Ectodermal cell (in vitro differentiated cells): ENCODE measurements at regions not wholly inside any gene's neighbourhood (a gene's known extent, or its start where the extent isn't known, plus 50 kb on each side); places are given as distances from the start of the nearest gene placed in this dataset.
"Not testable (repeated sequence)": the region's sequence is repeated elsewhere in the genome, so short reads cannot be mapped to it uniquely, and the experiment has no call there.

Source experiments
- H3K27ac ChIP-seq: 2 replicates; pipeline ENCODE4 v1.7.0; 2013; ENCODE audit warnings: mild to moderate bottlenecking, low read depth, low read length; ENCODE audit not compliant: insufficient read depth, poor library complexity, severe bottlenecking
- H3K27me3 ChIP-seq: 2 replicates; pipeline ENCODE4 v1.7.0; 2013; ENCODE audit warnings: mild to moderate bottlenecking, low read length; ENCODE audit not compliant: insufficient read depth, control insufficient read depth, poor library complexity, severe bottlenecking
- H3K36me3 ChIP-seq: one replicate; pipeline ENCODE4 v1.7.0; 2013; ENCODE audit warnings: low read length; ENCODE audit not compliant: control insufficient read depth, insufficient read depth
- H3K4me1 ChIP-seq: one replicate; pipeline ENCODE4 v1.7.0; 2013; ENCODE audit warnings: low read length; ENCODE audit not compliant: control insufficient read depth, insufficient read depth
- H3K4me3 ChIP-seq: 2 replicates; pipeline ENCODE4 v1.7.0; 2013; ENCODE audit warnings: low read depth, low read length, control low read depth; ENCODE audit not compliant: insufficient read depth
- H3K9me3 ChIP-seq: 2 replicates; pipeline ENCODE4 v1.7.0; 2013; ENCODE audit warnings: mild to moderate bottlenecking, low read length, moderate library complexity; ENCODE audit not compliant: control insufficient read depth
- WGBS, 2 experiments: methylation state at CpG; one replicate each; pipeline ENCODE4 v1.1.7; 2013; ENCODE audit warnings: missing lambda C conversion rate in 2 of 2; 5-methylcytosine and 5-hydroxymethylcytosine counted together

DNA sequence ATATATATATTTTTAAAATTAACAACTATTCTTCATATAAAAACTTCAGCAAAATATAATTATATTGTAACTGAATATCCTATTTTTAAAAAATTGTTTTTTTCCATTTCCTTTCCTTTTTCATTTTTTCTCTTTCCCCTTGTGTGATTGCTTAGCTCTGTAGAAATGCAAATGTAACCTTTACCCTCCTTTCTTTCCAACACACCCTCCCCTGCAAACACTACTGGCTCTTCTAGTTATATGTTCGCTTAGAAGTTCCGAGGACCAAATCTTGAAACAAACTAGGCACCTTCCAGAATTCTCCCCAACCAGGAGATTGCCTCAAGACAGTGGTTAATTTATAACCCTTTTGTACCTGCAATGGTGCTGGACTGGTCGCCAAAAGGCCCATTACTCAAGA is 1980.0 kb upstream of the CDH6 start:
- no peaks in the 10 kb centered on the region for H3K27me3 ChIP-seq
- no peaks in the 10 kb centered on the region for H3K9me3 ChIP-seq
- WGBS, 2 experiments: 82 to 89% methylated on average over 3 of the region's 3 CpGs
- H3K4me1 ChIP-seq: no peaks in the 10 kb centered on the region
- H3K36me3 ChIP-seq: no peaks in the 10 kb centered on the region
- no peak overlapping the region for H3K4me3 ChIP-seq
- H3K27ac ChIP-seq: no peak overlapping the region

DNA sequence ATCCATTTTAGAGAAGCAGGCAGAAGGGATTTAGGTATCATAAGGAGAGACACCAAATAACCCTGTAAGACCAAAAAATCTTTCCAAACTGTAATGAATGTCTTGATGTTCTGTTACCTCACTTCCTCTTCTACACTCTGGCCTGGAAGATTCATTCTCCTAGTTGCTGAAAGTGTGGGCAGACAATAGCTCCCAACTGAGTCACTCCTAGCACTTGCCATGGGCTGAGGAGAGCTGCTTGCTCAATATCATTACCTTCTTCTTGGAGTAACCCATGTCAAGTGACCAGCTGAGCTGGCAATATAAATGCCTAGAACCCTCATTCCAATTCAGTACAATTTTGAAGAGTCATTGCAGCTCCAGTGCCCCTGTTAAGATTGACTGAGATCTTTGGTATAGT is 1985.5 kb upstream of the CDH6 start:
- Histone ChIP-seq H3K4me1 (no peaks in the 10 kb centered on the region), H3K27me3 (no peaks in the 10 kb centered on the region), H3K27ac (no peak overlapping the region), H3K4me3 (no peak overlapping the region), H3K36me3 (no peaks in the 10 kb centered on the region), H3K9me3 (no peaks in the 10 kb centered on the region)

DNA sequence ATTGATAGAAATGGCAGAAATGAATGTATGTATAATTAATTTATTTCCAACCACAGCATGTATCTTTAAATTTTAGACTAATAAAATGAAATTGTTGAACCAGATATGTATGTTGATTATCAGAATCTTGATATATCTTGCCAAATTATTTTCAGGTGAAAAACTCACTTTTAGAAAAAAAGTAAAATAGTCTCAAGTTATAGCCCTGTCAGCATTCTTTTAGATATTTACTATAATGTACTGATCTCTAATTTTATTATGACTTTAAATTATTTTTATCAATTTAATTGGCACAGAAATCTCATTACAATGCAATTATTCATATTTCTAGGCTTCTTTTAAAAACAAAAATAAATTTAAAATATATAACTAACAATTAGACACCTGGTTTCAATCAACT is 1990.4 kb upstream of the CDH6 start:
- H3K4me1 ChIP-seq: no peaks in the 10 kb centered on the region
- H3K27ac ChIP-seq: no peak overlapping the region
- no peaks in the 10 kb centered on the region for H3K36me3 ChIP-seq
- no peak overlapping the region for H3K4me3 ChIP-seq
- no peaks in the 10 kb centered on the region for H3K9me3 ChIP-seq
- no peaks in the 10 kb centered on the region for H3K27me3 ChIP-seq

- Histone ChIP-seq H3K4me1 (no peaks in the 10 kb centered on the region), H3K36me3 (no peaks in the 10 kb centered on the region), H3K4me3 (no peak overlapping the region), H3K27ac (no peak overlapping the region), H3K9me3 (no peaks in the 10 kb centered on the region), H3K27me3 (no peaks in the 10 kb centered on the region)
- 100% methylated on average over 1 of the region's 2 CpGs for WGBS, 2 experiments
Measured at GRCh38 chr5:29197631-29198454, 1995.6 kb upstream of the CDH6 start.

DNA sequence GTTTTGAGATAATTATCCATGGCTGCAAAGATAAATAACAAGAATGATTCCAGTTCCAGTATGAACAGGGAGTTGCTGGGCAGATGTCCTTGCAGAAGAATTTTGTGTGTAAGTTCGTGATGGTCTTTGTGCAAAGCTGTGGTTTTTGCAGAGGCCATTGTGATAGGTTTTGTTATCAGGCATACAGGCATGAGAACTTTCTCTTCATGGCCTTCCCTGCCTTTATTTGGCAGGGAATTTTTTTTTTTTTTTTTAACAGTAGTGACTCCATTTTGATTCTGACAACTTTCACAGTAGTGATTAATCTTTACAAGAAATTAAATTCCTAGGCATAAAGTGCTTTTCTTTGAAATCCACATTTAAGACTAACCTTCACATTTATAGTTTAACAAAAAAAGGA is 1999.5 kb upstream of the CDH6 start:
- 76 to 96% methylated on average over 1 of the region's 1 CpG for WGBS, 2 experiments
- Histone ChIP-seq H3K27me3 (no peaks in the 10 kb centered on the region), H3K9me3 (no peaks in the 10 kb centered on the region), H3K36me3 (no peaks in the 10 kb centered on the region), H3K27ac (no peak overlapping the region), H3K4me3 (no peak overlapping the region), H3K4me1 (no peaks in the 10 kb centered on the region)

- not testable (repeated sequence) for H3K9me3 ChIP-seq, H3K27ac ChIP-seq, H3K4me1 ChIP-seq, H3K4me3 ChIP-seq, H3K27me3 ChIP-seq, H3K36me3 ChIP-seq
- 81% methylated on average over 21 of the region's 28 CpGs for WGBS, 2 experiments
Measured at GRCh38 chr5:29191269-29192048, 2002.0 kb upstream of the CDH6 start.

DNA sequence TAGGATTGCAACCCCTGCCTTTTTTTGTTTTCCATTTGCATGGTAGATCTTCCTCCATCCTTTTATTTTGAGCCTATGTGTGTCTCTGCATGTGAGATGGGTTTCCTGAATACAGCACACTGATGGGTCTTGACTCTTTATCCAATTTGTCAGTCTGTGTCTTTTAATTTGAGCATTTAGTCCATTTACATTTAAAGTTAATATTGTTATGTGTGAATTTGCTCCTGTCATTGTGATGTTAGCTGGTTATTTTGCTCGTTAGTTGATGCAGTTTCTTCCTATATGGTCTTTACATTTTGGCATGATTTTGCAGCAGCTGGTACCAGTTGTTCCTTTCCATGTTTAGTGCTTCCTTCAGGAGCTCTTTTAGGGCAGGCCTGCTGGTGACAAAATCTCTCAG is 2003.1 kb upstream of the CDH6 start:
- H3K9me3 ChIP-seq, H3K36me3 ChIP-seq, H3K4me1 ChIP-seq, H3K27me3 ChIP-seq, H3K27ac ChIP-seq, H3K4me3 ChIP-seq: not testable (repeated sequence)
- WGBS, 2 experiments: 92 to 100% methylated on average over 1 of the region's 1 CpG

- not testable (repeated sequence) for H3K36me3 ChIP-seq, H3K4me3 ChIP-seq, H3K27me3 ChIP-seq, H3K27ac ChIP-seq, H3K9me3 ChIP-seq, H3K4me1 ChIP-seq
- WGBS, 2 experiments: no CpG with 5 or more reads among the region's 5 CpGs
Measured at GRCh38 chr5:29186380-29186779, 2007.1 kb upstream of the CDH6 start.

DNA sequence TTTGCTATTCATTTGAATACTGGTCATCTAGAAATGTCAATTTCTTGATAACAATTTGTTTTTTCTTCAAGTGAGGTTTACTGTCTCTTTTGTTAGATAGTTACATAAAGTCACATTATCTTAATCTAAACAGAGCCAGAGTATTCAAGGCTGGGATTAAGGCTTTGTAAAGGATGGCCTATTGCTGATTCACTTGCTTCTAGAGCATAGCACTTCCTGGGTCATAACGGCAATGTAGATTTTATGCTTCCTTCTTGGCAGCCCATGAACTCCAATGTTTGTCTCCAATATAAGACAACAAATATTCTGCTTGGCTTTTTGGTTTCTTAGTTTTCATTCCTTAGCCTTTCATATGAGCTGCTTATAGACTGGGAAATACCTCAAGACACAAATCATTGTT is 2007.9 kb upstream of the CDH6 start:
- 94 to 98% methylated on average over 1 of the region's 1 CpG for WGBS, 2 experiments
- no peaks in the 10 kb centered on the region for H3K4me1 ChIP-seq
- no peak overlapping the region for H3K27ac ChIP-seq
- no peaks in the 10 kb centered on the region for H3K9me3 ChIP-seq
- no peaks in the 10 kb centered on the region for H3K27me3 ChIP-seq
- no peak overlapping the region for H3K4me3 ChIP-seq
- H3K36me3 ChIP-seq: no peaks in the 10 kb centered on the region

DNA sequence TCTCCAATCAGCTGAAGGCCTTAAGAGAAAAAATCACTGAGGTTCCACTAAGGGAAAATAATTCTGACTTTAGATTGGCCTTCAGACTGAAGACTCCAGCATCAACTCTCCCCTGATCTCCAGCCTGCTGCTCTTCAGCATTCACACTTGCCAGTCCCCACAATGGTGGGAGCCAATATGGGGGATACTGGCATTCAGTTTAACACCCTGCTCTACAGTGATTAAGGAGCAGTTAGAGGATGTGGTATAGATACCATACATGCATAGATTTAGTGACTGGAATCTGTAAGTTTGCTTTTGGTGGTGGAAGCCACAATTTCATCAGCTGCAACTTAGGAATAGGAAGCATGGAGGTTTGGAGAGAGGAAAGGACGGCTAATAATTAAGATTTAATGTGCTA is 2017.7 kb upstream of the CDH6 start:
- Histone ChIP-seq H3K36me3 (no peaks in the 10 kb centered on the region), H3K27me3 (no peaks in the 10 kb centered on the region)

More for the DNA sequence above, 2017.7 kb upstream of the CDH6 start:
- Histone ChIP-seq H3K27ac (no peak overlapping the region), H3K4me3 (no peak overlapping the region), H3K9me3 (no peaks in the 10 kb centered on the region), H3K4me1 (no peaks in the 10 kb centered on the region)
- WGBS, 2 experiments: 82 to 89% methylated on average over 1 of the region's 1 CpG
